Ascending aorta (tissue), 2 donors: ENCODE measurements at regions not wholly inside any gene's neighbourhood (a gene's known extent, or its start where the extent isn't known, plus 50 kb on each side); places are given as distances from the start of the nearest gene placed in this dataset.

Source experiments
- DNase-seq, 2 donors: peaks; one replicate each; pipeline ENCODE4 v3.0.0-alpha.2; 2019; ENCODE audit warnings: low spot score in 2 of 2
- H3K27ac ChIP-seq, 2 donors: fragments of 200-600 bp; sonication (generic); one replicate each; pipeline ENCODE4 v1.5.1; 2016 to 2017; ENCODE audit warnings: mild to moderate bottlenecking in 1 of 2
- H3K27me3 ChIP-seq: fragments of 200-600 bp; sonication (generic); one replicate; pipeline ENCODE4 v1.5.1; 2017
- H3K36me3 ChIP-seq, 2 donors: fragments of 200-600 bp; sonication (generic); one replicate each; pipeline ENCODE4 v1.5.1; 2016
- H3K4me1 ChIP-seq, 2 donors: fragments of 200-600 bp; sonication (generic); one replicate each; pipeline ENCODE4 v1.5.1; 2016 to 2017; ENCODE audit warnings: mild to moderate bottlenecking in 1 of 2
- H3K4me3 ChIP-seq, 2 donors: fragments of 200-600 bp; sonication (generic); one replicate each; pipeline ENCODE4 v1.5.1; 2016 to 2017; ENCODE audit warnings: mild to moderate bottlenecking in 1 of 2
- H3K9me3 ChIP-seq, 2 donors: fragments of 200-600 bp; sonication (generic); one replicate each; pipeline ENCODE4 v1.5.1; 2016
- CTCF ChIP-seq, 3 experiments: fragments of 200-600 bp in 2 of 3; fragments of 450-650 bp in 1 of 3; sonication (generic) in 2 of 3; IDR thresholded peaks; one replicate each; pipeline ENCODE4 v1.5.1; 2016 to 2019; ENCODE audit warnings: antibody characterized with exemption in 3 of 3, mild to moderate bottlenecking in 1 of 3, moderate library complexity in 1 of 3
- intact Hi-C: fragments of 100-400 bp; cut with DNase I; formaldehyde crosslinking; loops from one replicate; pipeline ENCODE4 v1.15.1; 2023

GRCh38 chr1:162964901-162965300, 103.9 kb upstream of the CCDC190 start:
- Histone ChIP-seq H3K4me3 (no peak overlapping the region), H3K4me1 (no peaks in the 10 kb centered on the region), H3K36me3 (no peaks in the 10 kb centered on the region), H3K27ac (no peak overlapping the region), H3K27me3 (no peaks in the 10 kb centered on the region), H3K9me3 (no peaks in the 10 kb centered on the region)
- no peak for DNase-seq
- no peak for TF ChIP-seq CTCF (IDR thresholded peaks at IDR 0.05)
- intact Hi-C loops, result no loop called here

- Histone ChIP-seq H3K4me3 (no peak overlapping the region), H3K4me1 (no peaks in the 10 kb centered on the region), H3K36me3 (no peaks in the 10 kb centered on the region), H3K27me3 (no peaks in the 10 kb centered on the region), H3K9me3 (no peaks in the 10 kb centered on the region), H3K27ac (no peak overlapping the region)
- DNase-seq, result no peak
- intact Hi-C loops, result no loop called here
- no peak for TF ChIP-seq CTCF (IDR thresholded peaks at IDR 0.05)
Observed at GRCh38 chr1:162956922-162957321, 95.9 kb upstream of the CCDC190 start.

- no peak overlapping the region for H3K4me3 ChIP-seq
- intact Hi-C loops, result no loop called here
- no peaks in the 10 kb centered on the region for H3K36me3 ChIP-seq
- no peaks in the 10 kb centered on the region for H3K4me1 ChIP-seq
- no peak overlapping the region for H3K27ac ChIP-seq
- no peaks in the 10 kb centered on the region for H3K27me3 ChIP-seq
- no peaks in the 10 kb centered on the region for H3K9me3 ChIP-seq
- DNase-seq, result no peak
- TF ChIP-seq CTCF (IDR thresholded peaks at IDR 0.05), result no peak
Observed at GRCh38 chr1:162954824-162955223, 93.8 kb upstream of the CCDC190 start.

- Histone ChIP-seq H3K27me3 (no peaks in the 10 kb centered on the region), H3K27ac (no peak overlapping the region), H3K9me3 (no peaks in the 10 kb centered on the region), H3K4me3 (no peak overlapping the region), H3K4me1 (no peaks in the 10 kb centered on the region), H3K36me3 (no peaks in the 10 kb centered on the region)
- no peak for TF ChIP-seq CTCF (IDR thresholded peaks at IDR 0.05)
- intact Hi-C loops, result no loop called here
- DNase-seq, result no peak
Observed at GRCh38 chr1:162952956-162953355, 92.0 kb upstream of the CCDC190 start.

GRCh38 chr1:162951553-162952315, 90.8 kb upstream of the CCDC190 start:
- Histone ChIP-seq H3K27me3 (no peaks in the 10 kb centered on the region), H3K4me3 (no peak overlapping the region), H3K27ac (no peak overlapping the region), H3K4me1 (no peaks in the 10 kb centered on the region), H3K9me3 (no peaks in the 10 kb centered on the region), H3K36me3 (no peaks in the 10 kb centered on the region)
- intact Hi-C loops, result no loop called here
- no peak for DNase-seq
- TF ChIP-seq CTCF (IDR thresholded peaks at IDR 0.05), result no peak

- no peak overlapping the region for H3K4me3 ChIP-seq
- no peaks in the 10 kb centered on the region for H3K9me3 ChIP-seq
- no peak for DNase-seq
- TF ChIP-seq CTCF (IDR thresholded peaks at IDR 0.05), result no peak
- intact Hi-C loops, result no loop called here
- H3K4me1 ChIP-seq, result no peaks in the 10 kb centered on the region
- no peaks in the 10 kb centered on the region for H3K36me3 ChIP-seq
- no peak overlapping the region for H3K27ac ChIP-seq
- H3K27me3 ChIP-seq, result no peaks in the 10 kb centered on the region
Observed at GRCh38 chr1:162950187-162950586, 89.2 kb upstream of the CCDC190 start.
